ENCODE measurements at regions not wholly inside any gene's neighbourhood (a gene's known extent, or its start where the extent isn't known, plus 50 kb on each side); places are given as distances from the start of the nearest gene placed in this dataset.

DNA sequence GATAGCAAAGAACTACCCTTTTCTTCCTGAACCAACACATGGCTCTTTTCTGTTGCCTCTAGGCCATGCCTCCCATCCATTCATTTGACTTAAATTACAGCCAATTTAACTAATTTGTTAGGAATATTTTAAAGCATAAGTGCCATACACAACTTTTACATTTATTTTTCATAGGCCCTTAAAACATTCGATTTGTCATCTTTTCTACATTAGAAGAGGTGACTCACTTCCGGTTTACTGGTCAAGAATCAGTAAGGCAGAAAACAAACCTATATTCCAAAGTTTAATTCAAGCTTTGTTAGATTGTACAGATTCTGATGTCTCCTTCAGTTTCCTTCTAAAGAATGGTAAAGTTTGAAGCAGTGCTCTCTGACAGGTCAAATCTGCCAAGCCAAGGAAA, 344.3 kb downstream of the SAMD5 start:
- TF ChIP-seq, protein P1, sequence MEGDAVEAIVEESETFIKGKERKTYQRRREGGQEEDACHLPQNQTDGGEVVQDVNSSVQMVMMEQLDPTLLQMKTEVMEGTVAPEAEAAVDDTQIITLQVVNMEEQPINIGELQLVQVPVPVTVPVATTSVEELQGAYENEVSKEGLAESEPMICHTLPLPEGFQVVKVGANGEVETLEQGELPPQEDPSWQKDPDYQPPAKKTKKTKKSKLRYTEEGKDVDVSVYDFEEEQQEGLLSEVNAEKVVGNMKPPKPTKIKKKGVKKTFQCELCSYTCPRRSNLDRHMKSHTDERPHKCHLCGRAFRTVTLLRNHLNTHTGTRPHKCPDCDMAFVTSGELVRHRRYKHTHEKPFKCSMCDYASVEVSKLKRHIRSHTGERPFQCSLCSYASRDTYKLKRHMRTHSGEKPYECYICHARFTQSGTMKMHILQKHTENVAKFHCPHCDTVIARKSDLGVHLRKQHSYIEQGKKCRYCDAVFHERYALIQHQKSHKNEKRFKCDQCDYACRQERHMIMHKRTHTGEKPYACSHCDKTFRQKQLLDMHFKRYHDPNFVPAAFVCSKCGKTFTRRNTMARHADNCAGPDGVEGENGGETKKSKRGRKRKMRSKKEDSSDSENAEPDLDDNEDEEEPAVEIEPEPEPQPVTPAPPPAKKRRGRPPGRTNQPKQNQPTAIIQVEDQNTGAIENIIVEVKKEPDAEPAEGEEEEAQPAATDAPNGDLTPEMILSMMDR (IDR thresholded peaks at IDR 0.05), result no peak
- no peak for TF ChIP-seq POLR2A (IDR thresholded peaks at IDR 0.05)

All from body of pancreas (tissue), 4 donors.